K562 (cell line): ENCODE measurements at regions not wholly inside any gene's neighbourhood (a gene's known extent, or its start where the extent isn't known, plus 50 kb on each side); places are given as distances from the start of the nearest gene placed in this dataset.

Experiments
- ATAC-seq: fragments of 200-7000 bp; cut with Tn5 transposase; 3 replicates; pipeline ENCODE4 v1.9.1; 2020; ENCODE audit warnings: moderate library complexity
- BruUV-seq: library from RNA; stranded (reverse); fragments of 400-500 nt; replicated peaks from 2 replicates; lab custom pipeline; 2021; lab: Mats Ljungman, UMichigan
- CTCF ChIA-PET: fragments of 300-600 bp; formaldehyde crosslinking; extraction: SDS; loops from one replicate; lab custom pipeline; 2021; ENCODE audit warnings: low intra/inter-chr PET ratio; lab: Yijun Ruan, JAX
- POLR2A ChIA-PET: fragments of 300-600, 350-650 bp; sonication (Branson Sonifier 250); formaldehyde crosslinking; extraction: SDS; loops from one replicate; lab custom pipeline; 2021; ENCODE audit warnings: antibody characterized with exemption, inconsistent platforms; lab: Yijun Ruan, JAX
- DNase-seq, 4 experiments: peaks; one replicate each; pipeline versions ENCODE4 v3.0.0 to v3.0.0-alpha.2; 2011 to 2018; ENCODE audit warnings: low spot score in 3 of 4, mixed read lengths in 3 of 4; ENCODE audit errors: extremely low read depth in 1 of 4
- FAIRE-seq: peaks from 2 replicates; lab custom pipeline; 2011; peaks lifted over from hg19 to GRCh38; lab: Jason Lieb, UNC
- H2AFZ ChIP-seq: 2 replicates; pipeline ENCODE4 v1.6.0; 2011; ENCODE audit warnings: low read depth, low read length, control low read depth, inconsistent platforms
- H3K27ac ChIP-seq: fragments of 200-600 bp; 3 replicates; pipeline ENCODE4 v1.8.0; 2011; ENCODE audit warnings: low read depth, mild to moderate bottlenecking, control low read depth, inconsistent platforms, low read length, moderate library complexity, mixed read lengths; ENCODE audit errors: extremely low read depth
- H3K27me3 ChIP-seq, 2 experiments: fragments of 300-600 bp in 1 of 2; 2 replicates in 1 of 2; 3 replicates in 1 of 2; pipeline versions ENCODE4 v1.6.0 to v1.8.0; 2011; ENCODE audit warnings: inconsistent platforms in 2 of 2, low read length in 2 of 2, mild to moderate bottlenecking in 1 of 2, mixed read lengths in 1 of 2, moderate library complexity in 1 of 2; ENCODE audit not compliant: control insufficient read depth in 2 of 2, insufficient read depth in 2 of 2
- H3K36me3 ChIP-seq: fragments of 300-600 bp; 3 replicates; pipeline ENCODE4 v1.8.0; 2011; ENCODE audit warnings: mild to moderate bottlenecking, low read length, inconsistent platforms; ENCODE audit not compliant: control insufficient read depth, insufficient read depth
- H3K4me1 ChIP-seq, 2 experiments: fragments of 200-600 bp in 1 of 2; replicated peaks in 1 of 2; 2 replicates in 1 of 2; 3 replicates in 1 of 2; pipeline versions ENCODE4 v1.5.1 to v1.8.0; 2011; ENCODE audit warnings: inconsistent platforms in 2 of 2, low read length in 2 of 2, mild to moderate bottlenecking in 1 of 2, mixed read lengths in 1 of 2, moderate library complexity in 1 of 2; ENCODE audit not compliant: control insufficient read depth in 2 of 2, insufficient read depth in 2 of 2
- H3K4me2 ChIP-seq: 2 replicates; pipeline ENCODE4 v1.6.1; 2011; ENCODE audit warnings: low read length, control low read depth, inconsistent platforms, mixed read lengths; ENCODE audit not compliant: insufficient read depth
- H3K4me3 ChIP-seq: fragments of 200-600 bp; sonication (generic), shearing (Covaris generic); 2 replicates; pipeline ENCODE4 v1.5.1; 2016; ENCODE audit warnings: control low read depth, inconsistent platforms
- H3K79me2 ChIP-seq: fragments of 200-600 bp; 3 replicates; pipeline ENCODE4 v1.8.0; 2011; ENCODE audit warnings: low read length, inconsistent platforms; ENCODE audit not compliant: control insufficient read depth, insufficient read depth
- H3K9ac ChIP-seq, 2 experiments: 2 replicates each; pipeline versions ENCODE4 v1.6.0 to v1.6.1; 2011; ENCODE audit warnings: low read depth in 2 of 2, low read length in 2 of 2, control low read depth in 1 of 2, inconsistent platforms in 1 of 2, mild to moderate bottlenecking in 1 of 2, mixed read lengths in 1 of 2; ENCODE audit not compliant: insufficient read depth in 1 of 2
- H3K9me1 ChIP-seq: one replicate; pipeline ENCODE4 v1.6.0; 2011; ENCODE audit warnings: inconsistent platforms, mild to moderate bottlenecking, low read length, moderate library complexity; ENCODE audit not compliant: control insufficient read depth, insufficient read depth
- H3K9me3 ChIP-seq: replicated peaks from 2 replicates; pipeline ENCODE4 v1.5.1; 2011; ENCODE audit warnings: low read depth, low read length, inconsistent platforms; ENCODE audit not compliant: control insufficient read depth, insufficient read depth
- H4K20me1 ChIP-seq: replicated peaks from 2 replicates; pipeline ENCODE4 v1.6.1; 2011; ENCODE audit warnings: low read length, inconsistent platforms, mixed read lengths; ENCODE audit not compliant: control insufficient read depth, insufficient read depth
- CHAMP1 ChIP-seq: fragments of 450-650 bp; IDR thresholded peaks from 2 replicates; pipeline ENCODE4 v1.6.1; 2016; ENCODE audit warnings: mild to moderate bottlenecking
- DIDO1 ChIP-seq: fragments of 450-650 bp; IDR thresholded peaks from 2 replicates; pipeline ENCODE4 v1.6.1; 2016; ENCODE audit warnings: low read depth, missing biosample characterization, missing genetic modification characterization
- GTF2B ChIP-seq: IDR thresholded peaks from 2 replicates; pipeline ENCODE4 v1.6.1; 2011; ENCODE audit not compliant: insufficient read length; ENCODE audit errors: extremely low read depth
- MEIS2 ChIP-seq: fragments of 450-650 bp; IDR thresholded peaks from 2 replicates; pipeline ENCODE4 v1.6.1; 2014; ENCODE audit warnings: mild to moderate bottlenecking; ENCODE audit not compliant: partially characterized antibody
- MLLT1 ChIP-seq, 2 experiments: fragments of 450-650 bp; IDR thresholded peaks; 2 replicates each; pipeline ENCODE4 v1.6.1; 2016
- NFE2L1 ChIP-seq: fragments of 450-650 bp; IDR thresholded peaks from 2 replicates; pipeline ENCODE4 v1.6.1; 2016; ENCODE audit warnings: missing genetic modification characterization, low read depth, mild to moderate bottlenecking, missing compliant biosample characterization, moderate library complexity, borderline replicate concordance
- PTBP1 ChIP-seq: fragments of 200-400 bp; formaldehyde crosslinking; IDR thresholded peaks from 2 replicates; pipeline ENCODE4 v1.6.1; 2017; ENCODE audit warnings: low read depth, low read length
- RBM25 ChIP-seq: fragments of 200-400 bp; formaldehyde crosslinking; IDR thresholded peaks from 2 replicates; pipeline ENCODE4 v1.6.1; 2018; ENCODE audit warnings: low read length, low read depth, moderate library complexity; ENCODE audit not compliant: severe bottlenecking
- SIX5 ChIP-seq, 2 experiments: IDR thresholded peaks; 2 replicates each; pipeline ENCODE4 v1.6.1; 2011; ENCODE audit warnings: low read length in 2 of 2, borderline replicate concordance in 1 of 2, low read depth in 1 of 2, mild to moderate bottlenecking in 1 of 2, moderate library complexity in 1 of 2; ENCODE audit not compliant: insufficient read depth in 1 of 2
- TBL1XR1 ChIP-seq, 2 experiments: IDR thresholded peaks; 2 replicates each; pipeline ENCODE4 v1.6.1; 2012; ENCODE audit warnings: improper control_type of control experiment in 2 of 2, low read length in 2 of 2, mild to moderate bottlenecking in 1 of 2
- USF2 ChIP-seq: sonication (generic); formaldehyde crosslinking; IDR thresholded peaks from 2 replicates; pipeline ENCODE4 v1.5.0; 2020; ENCODE audit warnings: missing genetic modification reagents
- ZBTB7A ChIP-seq: IDR thresholded peaks from 2 replicates; pipeline ENCODE4 v1.6.1; 2011; ENCODE audit warnings: low read depth, mild to moderate bottlenecking, low read length, moderate library complexity, borderline replicate concordance; ENCODE audit not compliant: control insufficient read depth
- ZC3H4 ChIP-seq: sonication (generic); formaldehyde crosslinking; IDR thresholded peaks from 2 replicates; pipeline ENCODE4 v1.9.0; 2021; ENCODE audit warnings: missing genetic modification reagents, borderline replicate concordance
- ZNF197 ChIP-seq: fragments of 200-800 bp; sonication (Bioruptor generic); IDR thresholded peaks from 2 replicates; pipeline ENCODE4 v1.6.1; 2016; ENCODE audit warnings: low read depth, missing genetic modification characterization, missing compliant biosample characterization
- WGBS: fragments of 100-300 bp; shearing (Covaris generic); methylation state at CpG from one replicate; pipeline ENCODE4 v1.1.6; 2016; ENCODE audit warnings: low coverage, mixed read lengths; ENCODE audit not compliant: insufficient coverage; ENCODE audit errors: missing lambda C conversion rate; 5-methylcytosine and 5-hydroxymethylcytosine counted together
- in situ Hi-C: fragments of 300-500 bp; cut with MboI; formaldehyde crosslinking; loops from 4 replicates; pipeline ENCODE4 v1.15.0; 2018; ENCODE audit warnings: inconsistent platforms, mixed read lengths
- intact Hi-C: fragments of 100-400 bp; cut with micrococcal nuclease; formaldehyde crosslinking; loops from 2 replicates; pipeline ENCODE4 v1.14.2; 2022

- peak in 1 of 4 experiments; percentile 20 for DNase-seq
- intact Hi-C loops = no loop called here
- no peak overlapping the region for H3K27ac ChIP-seq
- no peak overlapping the region for H3K4me3 ChIP-seq
- FAIRE-seq = no peak
- BruUV-seq = no TSS peak
- H3K9me1 ChIP-seq = no peaks in the 10 kb centered on the region
- POLR2A ChIA-PET = no interaction called here
- in situ Hi-C loops = no loop called here
- no peaks in the 10 kb centered on the region for H3K27me3 ChIP-seq
- peak overlapping the region; percentile 32; the same call in 1 of the 2 replicates for H2AFZ ChIP-seq
- H3K4me2 ChIP-seq = no peak overlapping the region; the same call in 1 of the 2 replicates
- H3K9me3 ChIP-seq = no peaks in the 10 kb centered on the region
- H3K79me2 ChIP-seq = no peaks in the 10 kb centered on the region
- WGBS = 20% methylated on average over 6 of the region's 8 CpGs
- CTCF ChIA-PET = no interaction called here
- no peaks in the 10 kb centered on the region for H3K36me3 ChIP-seq
- H3K9ac ChIP-seq = peak overlapping the region in 1 of 2 experiments; percentile 14; a peak in 1 of 4 replicates
- ATAC-seq = no peak
- H3K4me1 ChIP-seq = peaks cover 0 to 17% of the 10 kb centered on the region in 2 experiments; a peak in 3 of 5 replicates
- H4K20me1 ChIP-seq = no peaks in the 10 kb centered on the region
- peak; percentile 66 for TF ChIP-seq RBM25
- TF ChIP-seq NFE2L1 (tag) = no peak
- no peak for TF ChIP-seq USF2 (CRISPR knock-in tag)
- TF ChIP-seq MLLT1 (IDR thresholded peaks at IDR 0.05) = no peak
- no peak for TF ChIP-seq GTF2B
- TF ChIP-seq MEIS2 = peak; percentile 24
- no peak for TF ChIP-seq DIDO1
- no peak for TF ChIP-seq ZBTB7A
- no peak for TF ChIP-seq TBL1XR1 (IDR thresholded peaks at IDR 0.05; ENCODE audit: low read length in 2 of 2)
- TF ChIP-seq SIX5 (IDR thresholded peaks at IDR 0.05; ENCODE audit: borderline replicate concordance in 1 of 2, insufficient read depth in 1 of 2, low read depth in 1 of 2, low read length in 2 of 2) = no peak
- no peak for TF ChIP-seq ZNF197
- no peak for TF ChIP-seq PTBP1
- TF ChIP-seq ZC3H4 (CRISPR knock-in tag) = no peak
- no peak for TF ChIP-seq CHAMP1
Measured at GRCh38 chrX:40484408-40485091, 96.2 kb upstream of the ATP6AP2 start.
